Calu3 (cell line): ENCODE measurements at regions not wholly inside any gene's neighbourhood (a gene's known extent, or its start where the extent isn't known, plus 50 kb on each side); places are given as distances from the start of the nearest gene placed in this dataset.
A peak's percentile ranks its signal among the peaks of the same experiment; 100 is the strongest.

ENCODE experiments used
- BruUV-seq: library from RNA; stranded (reverse); fragments of 400-500 nt; replicated peaks from 2 replicates; lab custom pipeline; 2021; lab: Mats Ljungman, UMichigan
- CTCF ChIA-PET: fragments of 300-600 bp; sonication (Branson Sonifier 250); formaldehyde crosslinking; loops from one replicate; lab custom pipeline; 2022; ENCODE audit warnings: antibody characterized with exemption; lab: Charles Lee
- DNase-seq: peaks from one replicate; pipeline ENCODE4 v3.0.0; 2022
- H3K27ac Mint-ChIP-seq: one replicate; pipeline ENCODE4 v1.8.0; 2022; ENCODE audit warnings: mixed read lengths; ENCODE audit not compliant: unreplicated experiment
- H3K27me3 Mint-ChIP-seq: one replicate; pipeline ENCODE4 v1.8.0; 2022; ENCODE audit warnings: mixed read lengths; ENCODE audit not compliant: unreplicated experiment
- H3K36me3 Mint-ChIP-seq: one replicate; pipeline ENCODE4 v1.8.0; 2022; ENCODE audit warnings: mild to moderate bottlenecking, moderate library complexity, mixed read lengths; ENCODE audit not compliant: insufficient read depth, unreplicated experiment
- H3K4me1 Mint-ChIP-seq: one replicate; pipeline ENCODE4 v1.8.0; 2022; ENCODE audit warnings: mild to moderate bottlenecking, low read depth, mixed read lengths; ENCODE audit not compliant: unreplicated experiment
- H3K4me3 Mint-ChIP-seq: one replicate; pipeline ENCODE4 v1.8.0; 2022; ENCODE audit warnings: mild to moderate bottlenecking, low read depth, moderate library complexity, mixed read lengths; ENCODE audit not compliant: unreplicated experiment
- H3K9me3 Mint-ChIP-seq: one replicate; pipeline ENCODE4 v1.8.0; 2022; ENCODE audit warnings: low read depth, mixed read lengths; ENCODE audit not compliant: unreplicated experiment
- CTCF ChIP-seq: fragments of 200-600 bp; IDR thresholded peaks from one replicate; pipeline ENCODE4 v1.8.0; 2022; ENCODE audit warnings: antibody characterized with exemption; ENCODE audit not compliant: unreplicated experiment
- intact Hi-C: fragments of 100-400 bp; cut with micrococcal nuclease; formaldehyde crosslinking; loops from one replicate; pipeline ENCODE4 v1.10.0; 2022; ENCODE audit not compliant: unreplicated experiment

GRCh38 chr12:75786070-75786469, 245.5 kb downstream of the PHLDA1 start:
- intact Hi-C loops = no loop called here
- peaks cover 46% of the 10 kb centered on the region for H3K4me1 Mint-ChIP-seq
- TF ChIP-seq CTCF = no peak
- no peak for DNase-seq
- H3K9me3 Mint-ChIP-seq = no peaks in the 10 kb centered on the region
- H3K27me3 Mint-ChIP-seq = no peaks in the 10 kb centered on the region
- no peak overlapping the region for H3K4me3 Mint-ChIP-seq
- no TSS peak for BruUV-seq
- H3K27ac Mint-ChIP-seq = no peak overlapping the region
- CTCF ChIA-PET = no interaction called here
- peaks cover 4% of the 10 kb centered on the region for H3K36me3 Mint-ChIP-seq

- no TSS peak for BruUV-seq
- no peak for TF ChIP-seq CTCF
- Mint-ChIP-seq H3K27ac (no peak overlapping the region), H3K27me3 (no peaks in the 10 kb centered on the region), H3K9me3 (no peaks in the 10 kb centered on the region), H3K36me3 (peaks cover 4% of the 10 kb centered on the region), H3K4me1 (peaks cover 52% of the 10 kb centered on the region), H3K4me3 (no peak overlapping the region)
- intact Hi-C loops = no loop called here
- CTCF ChIA-PET = interaction anchor here (0.8 to 1.0 kb wide), 2 partner anchors 11 to 185 kb away, joined by 3 read pairs; no protein-coding TSS in a partner anchor
- DNase-seq = peak; percentile 62
Observed at GRCh38 chr12:75784591-75784990, 247.0 kb downstream of the PHLDA1 start.

GRCh38 chr12:75783093-75783877, 248.3 kb downstream of the PHLDA1 start:
- DNase-seq = no peak
- CTCF ChIA-PET = interaction anchor here (0.6 to 1.1 kb wide), 2 partner anchors 20 to 73 kb away, joined by 3 to 4 read pairs; no protein-coding TSS in a partner anchor
- no peaks in the 10 kb centered on the region for H3K27me3 Mint-ChIP-seq
- no peak overlapping the region for H3K4me3 Mint-ChIP-seq
- H3K9me3 Mint-ChIP-seq = no peaks in the 10 kb centered on the region
- intact Hi-C loops = no loop called here
- peaks cover 6% of the 10 kb centered on the region for H3K36me3 Mint-ChIP-seq
- BruUV-seq = no TSS peak
- H3K4me1 Mint-ChIP-seq = peaks cover 53% of the 10 kb centered on the region
- peak overlapping the region; percentile 3 for H3K27ac Mint-ChIP-seq
- no peak for TF ChIP-seq CTCF

GRCh38 chr12:75782069-75782581, 249.5 kb downstream of the PHLDA1 start:
- intact Hi-C loops = no loop called here
- no peak for DNase-seq
- no peak for TF ChIP-seq CTCF
- Mint-ChIP-seq H3K36me3 (peaks cover 8% of the 10 kb centered on the region), H3K27me3 (no peaks in the 10 kb centered on the region), H3K4me1 (peaks cover 53% of the 10 kb centered on the region), H3K9me3 (no peaks in the 10 kb centered on the region), H3K4me3 (no peak overlapping the region), H3K27ac (peak overlapping the region; percentile 3)
- BruUV-seq = no TSS peak
- CTCF ChIA-PET = interaction anchor here (0.6 kb wide), 1 partner anchor 151 kb away, joined by 3 read pairs; no protein-coding TSS in a partner anchor
